HEK293 (cell line): ENCODE measurements at regions not wholly inside any gene's neighbourhood (a gene's known extent, or its start where the extent isn't known, plus 50 kb on each side); places are given as distances from the start of the nearest gene placed in this dataset.
"Not testable (repeated sequence)": the region's sequence is repeated elsewhere in the genome, so short reads cannot be mapped to it uniquely, and the experiment has no call there.

Experiments
- CTCF ChIA-PET: fragments of 350-600 bp; formaldehyde crosslinking; extraction: SDS; loops from one replicate; lab custom pipeline; 2021; ENCODE audit warnings: antibody characterized with exemption; lab: Yijun Ruan, JAX
- POLR2A ChIA-PET: fragments of 300-600 bp; formaldehyde crosslinking; extraction: SDS; loops from one replicate; lab custom pipeline; 2020; ENCODE audit warnings: antibody characterized with exemption, inconsistent platforms; lab: Yijun Ruan, JAX
- H3K27ac ChIP-seq: fragments of 200-500 bp; sonication (Bioruptor generic); 2 replicates; pipeline ENCODE4 v1.5.1; 2014; ENCODE audit warnings: low read depth, low read length, control low read depth, inconsistent platforms; ENCODE audit errors: extremely low read depth
- H3K36me3 ChIP-seq, 2 experiments: fragments of 200-500 bp in 1 of 2; sonication (Bioruptor generic) in 1 of 2; 1 replicate in 1 of 2; 2 replicates in 1 of 2; pipeline ENCODE4 v1.5.1; 2014 to 2017; ENCODE audit warnings: inconsistent platforms in 2 of 2, low read length in 2 of 2; ENCODE audit not compliant: control insufficient read depth in 2 of 2, insufficient read depth in 1 of 2
- H3K4me1 ChIP-seq: fragments of 200-500 bp; sonication (Bioruptor generic); 2 replicates; pipeline ENCODE4 v1.5.1; 2014; ENCODE audit warnings: mild to moderate bottlenecking, low read length, inconsistent platforms; ENCODE audit not compliant: control insufficient read depth, insufficient read depth
- H3K4me3 ChIP-seq: 2 replicates; pipeline ENCODE4 v1.5.1; 2011; ENCODE audit warnings: low read depth, mild to moderate bottlenecking, control low read depth, low read length, moderate library complexity
- H3K9me3 ChIP-seq: fragments of 200-500 bp; sonication (Bioruptor generic); 2 replicates; pipeline ENCODE4 v1.5.1; 2014; ENCODE audit warnings: low read depth, low read length, inconsistent platforms; ENCODE audit not compliant: control insufficient read depth, insufficient read depth
- IKZF3 ChIP-seq: fragments of 450-650 bp; IDR thresholded peaks from 2 replicates; pipeline ENCODE4 v1.5.0; 2018; ENCODE audit warnings: missing biosample characterization, mild to moderate bottlenecking, missing genetic modification characterization, moderate library complexity
- SP7 ChIP-seq: fragments of 450-650 bp; formaldehyde crosslinking; IDR thresholded peaks from 2 replicates; pipeline ENCODE4 v1.5.1; 2016; ENCODE audit warnings: missing biosample characterization, missing genetic modification characterization
- TRIM28 ChIP-seq: IDR thresholded peaks from 2 replicates; pipeline ENCODE4 v1.6.1; 2011; ENCODE audit warnings: low read length, control low read depth, borderline replicate concordance
- ZBTB8A ChIP-seq: fragments of 450-650 bp; formaldehyde crosslinking; IDR thresholded peaks from 2 replicates; pipeline ENCODE4 v1.5.1; 2016; ENCODE audit warnings: missing biosample characterization, missing genetic modification characterization
- ZNF121 ChIP-seq: fragments of 450-650 bp; formaldehyde crosslinking; IDR thresholded peaks from 2 replicates; pipeline ENCODE4 v1.5.1; 2016; ENCODE audit warnings: missing biosample characterization, missing genetic modification characterization
- ZNF140 ChIP-seq: fragments of 450-650 bp; formaldehyde crosslinking; IDR thresholded peaks from 2 replicates; pipeline ENCODE4 v1.5.1; 2016; ENCODE audit warnings: missing biosample characterization, missing genetic modification characterization
- ZNF174 ChIP-seq: fragments of 450-650 bp; formaldehyde crosslinking; IDR thresholded peaks from 2 replicates; pipeline ENCODE4 v1.5.0; 2017; ENCODE audit warnings: missing biosample characterization, mild to moderate bottlenecking, missing genetic modification characterization
- ZNF24 ChIP-seq: fragments of 450-650 bp; formaldehyde crosslinking; IDR thresholded peaks from 2 replicates; pipeline ENCODE4 v1.5.1; 2016; ENCODE audit warnings: missing biosample characterization, missing genetic modification characterization
- ZNF302 ChIP-seq: fragments of 450-650 bp; formaldehyde crosslinking; IDR thresholded peaks from 2 replicates; pipeline ENCODE4 v1.5.1; 2016; ENCODE audit warnings: missing biosample characterization, missing genetic modification characterization, low read depth
- ZNF433 ChIP-seq: fragments of 450-650 bp; formaldehyde crosslinking; IDR thresholded peaks from 2 replicates; pipeline ENCODE4 v1.5.1; 2016; ENCODE audit warnings: missing biosample characterization, missing genetic modification characterization, low read depth
- ZNF510 ChIP-seq: fragments of 450-650 bp; formaldehyde crosslinking; IDR thresholded peaks from 2 replicates; pipeline ENCODE4 v1.5.1; 2018; ENCODE audit warnings: mild to moderate bottlenecking, missing genetic modification characterization, missing biosample characterization; ENCODE audit not compliant: insufficient replicate concordance
- ZNF555 ChIP-seq: fragments of 450-650 bp; formaldehyde crosslinking; conservative IDR thresholded peaks from 2 replicates; pipeline ENCODE4 v1.5.1; 2017; ENCODE audit warnings: missing biosample characterization, mild to moderate bottlenecking, missing genetic modification characterization, inconsistent platforms
- ZNF558 ChIP-seq: fragments of 450-650 bp; formaldehyde crosslinking; IDR thresholded peaks from 2 replicates; pipeline ENCODE4 v1.5.1; 2016; ENCODE audit warnings: missing biosample characterization, missing genetic modification characterization
- ZNF624 ChIP-seq: fragments of 450-650 bp; formaldehyde crosslinking; IDR thresholded peaks from 2 replicates; pipeline ENCODE4 v1.5.1; 2017; ENCODE audit warnings: missing biosample characterization, missing genetic modification characterization
- ZNF670 ChIP-seq: fragments of 450-650 bp; formaldehyde crosslinking; IDR thresholded peaks from 2 replicates; pipeline ENCODE4 v1.5.1; 2016; ENCODE audit warnings: missing biosample characterization, missing genetic modification characterization, low read depth
- ZNF677 ChIP-seq: fragments of 450-650 bp; IDR thresholded peaks from 2 replicates; pipeline ENCODE4 v1.5.0; 2018; ENCODE audit warnings: missing biosample characterization, mild to moderate bottlenecking, missing genetic modification characterization, moderate library complexity
- ZNF837 ChIP-seq: fragments of 450-650 bp; formaldehyde crosslinking; IDR thresholded peaks from 2 replicates; pipeline ENCODE4 v1.5.1; 2016; ENCODE audit warnings: missing biosample characterization, missing genetic modification characterization
- TF ChIP-seq, protein P1 (sequence below): fragments of 450-650 bp; formaldehyde crosslinking; IDR thresholded peaks from 2 replicates; pipeline ENCODE4 v1.5.1; 2017; ENCODE audit warnings: missing biosample characterization, missing genetic modification characterization
- TF ChIP-seq, protein P2 (sequence below): fragments of 450-650 bp; formaldehyde crosslinking; IDR thresholded peaks from 2 replicates; pipeline ENCODE4 v1.5.1; 2016; ENCODE audit warnings: missing biosample characterization, missing genetic modification characterization, borderline replicate concordance
- TF ChIP-seq, protein P3 (sequence below): fragments of 450-650 bp; formaldehyde crosslinking; IDR thresholded peaks from 2 replicates; pipeline ENCODE4 v1.5.1; 2016; ENCODE audit warnings: missing biosample characterization, missing genetic modification characterization, borderline replicate concordance
- TF ChIP-seq, protein P4 (sequence below): fragments of 450-650 bp; formaldehyde crosslinking; conservative IDR thresholded peaks from 2 replicates; pipeline ENCODE4 v1.5.1; 2016; ENCODE audit warnings: low read depth, missing biosample characterization, missing genetic modification characterization
- TF ChIP-seq, protein P5 (sequence below): fragments of 450-650 bp; formaldehyde crosslinking; IDR thresholded peaks from 2 replicates; pipeline ENCODE4 v1.5.1; 2016; ENCODE audit warnings: missing biosample characterization, missing genetic modification characterization, low read depth

DNA sequence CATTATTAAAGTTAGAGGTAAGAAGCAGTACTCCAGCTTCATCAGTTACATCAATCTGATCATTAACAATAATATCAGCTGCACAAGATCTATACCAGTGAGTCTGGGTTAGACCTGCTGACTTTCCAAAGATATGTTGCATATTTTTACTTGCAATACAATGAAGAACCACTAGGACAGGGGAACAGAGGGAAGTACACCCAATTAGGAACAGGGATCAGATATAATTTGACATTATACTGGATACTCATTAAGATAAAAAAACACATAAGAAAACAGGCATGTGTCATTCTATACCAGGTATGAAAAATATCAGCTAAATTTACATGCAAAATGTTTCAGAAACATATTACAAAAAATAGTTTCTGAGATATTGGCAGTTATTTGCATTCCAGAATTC is 995.1 kb upstream of the DDX18 start (continued):
- TF ChIP-seq ZNF624 (tag by site-specific recombination) (no peak), ZBTB8A (tag by site-specific recombination) (no peak), ZNF677 (tag by site-specific recombination) (no peak), SP7 (no peak), TRIM28 (no peak), ZNF302 (tag by site-specific recombination) (no peak)
- TF ChIP-seq, protein P1, sequence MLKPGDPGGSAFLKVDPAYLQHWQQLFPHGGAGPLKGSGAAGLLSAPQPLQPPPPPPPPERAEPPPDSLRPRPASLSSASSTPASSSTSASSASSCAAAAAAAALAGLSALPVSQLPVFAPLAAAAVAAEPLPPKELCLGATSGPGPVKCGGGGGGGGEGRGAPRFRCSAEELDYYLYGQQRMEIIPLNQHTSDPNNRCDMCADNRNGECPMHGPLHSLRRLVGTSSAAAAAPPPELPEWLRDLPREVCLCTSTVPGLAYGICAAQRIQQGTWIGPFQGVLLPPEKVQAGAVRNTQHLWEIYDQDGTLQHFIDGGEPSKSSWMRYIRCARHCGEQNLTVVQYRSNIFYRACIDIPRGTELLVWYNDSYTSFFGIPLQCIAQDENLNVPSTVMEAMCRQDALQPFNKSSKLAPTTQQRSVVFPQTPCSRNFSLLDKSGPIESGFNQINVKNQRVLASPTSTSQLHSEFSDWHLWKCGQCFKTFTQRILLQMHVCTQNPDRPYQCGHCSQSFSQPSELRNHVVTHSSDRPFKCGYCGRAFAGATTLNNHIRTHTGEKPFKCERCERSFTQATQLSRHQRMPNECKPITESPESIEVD, result no peak
- TF ChIP-seq, protein P2, sequence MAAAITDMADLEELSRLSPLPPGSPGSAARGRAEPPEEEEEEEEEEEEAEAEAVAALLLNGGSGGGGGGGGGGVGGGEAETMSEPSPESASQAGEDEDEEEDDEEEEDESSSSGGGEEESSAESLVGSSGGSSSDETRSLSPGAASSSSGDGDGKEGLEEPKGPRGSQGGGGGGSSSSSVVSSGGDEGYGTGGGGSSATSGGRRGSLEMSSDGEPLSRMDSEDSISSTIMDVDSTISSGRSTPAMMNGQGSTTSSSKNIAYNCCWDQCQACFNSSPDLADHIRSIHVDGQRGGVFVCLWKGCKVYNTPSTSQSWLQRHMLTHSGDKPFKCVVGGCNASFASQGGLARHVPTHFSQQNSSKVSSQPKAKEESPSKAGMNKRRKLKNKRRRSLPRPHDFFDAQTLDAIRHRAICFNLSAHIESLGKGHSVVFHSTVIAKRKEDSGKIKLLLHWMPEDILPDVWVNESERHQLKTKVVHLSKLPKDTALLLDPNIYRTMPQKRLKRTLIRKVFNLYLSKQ (tag by site-specific recombination), result no peak
- TF ChIP-seq, protein P3, sequence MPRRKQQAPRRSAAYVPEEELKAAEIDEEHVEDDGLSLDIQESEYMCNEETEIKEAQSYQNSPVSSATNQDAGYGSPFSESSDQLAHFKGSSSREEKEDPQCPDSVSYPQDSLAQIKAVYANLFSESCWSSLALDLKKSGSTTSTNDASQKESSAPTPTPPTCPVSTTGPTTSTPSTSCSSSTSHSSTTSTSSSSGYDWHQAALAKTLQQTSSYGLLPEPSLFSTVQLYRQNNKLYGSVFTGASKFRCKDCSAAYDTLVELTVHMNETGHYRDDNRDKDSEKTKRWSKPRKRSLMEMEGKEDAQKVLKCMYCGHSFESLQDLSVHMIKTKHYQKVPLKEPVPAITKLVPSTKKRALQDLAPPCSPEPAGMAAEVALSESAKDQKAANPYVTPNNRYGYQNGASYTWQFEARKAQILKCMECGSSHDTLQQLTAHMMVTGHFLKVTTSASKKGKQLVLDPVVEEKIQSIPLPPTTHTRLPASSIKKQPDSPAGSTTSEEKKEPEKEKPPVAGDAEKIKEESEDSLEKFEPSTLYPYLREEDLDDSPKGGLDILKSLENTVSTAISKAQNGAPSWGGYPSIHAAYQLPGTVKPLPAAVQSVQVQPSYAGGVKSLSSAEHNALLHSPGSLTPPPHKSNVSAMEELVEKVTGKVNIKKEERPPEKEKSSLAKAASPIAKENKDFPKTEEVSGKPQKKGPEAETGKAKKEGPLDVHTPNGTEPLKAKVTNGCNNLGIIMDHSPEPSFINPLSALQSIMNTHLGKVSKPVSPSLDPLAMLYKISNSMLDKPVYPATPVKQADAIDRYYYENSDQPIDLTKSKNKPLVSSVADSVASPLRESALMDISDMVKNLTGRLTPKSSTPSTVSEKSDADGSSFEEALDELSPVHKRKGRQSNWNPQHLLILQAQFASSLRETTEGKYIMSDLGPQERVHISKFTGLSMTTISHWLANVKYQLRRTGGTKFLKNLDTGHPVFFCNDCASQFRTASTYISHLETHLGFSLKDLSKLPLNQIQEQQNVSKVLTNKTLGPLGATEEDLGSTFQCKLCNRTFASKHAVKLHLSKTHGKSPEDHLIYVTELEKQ (tag by site-specific recombination), result no peak

DNA sequence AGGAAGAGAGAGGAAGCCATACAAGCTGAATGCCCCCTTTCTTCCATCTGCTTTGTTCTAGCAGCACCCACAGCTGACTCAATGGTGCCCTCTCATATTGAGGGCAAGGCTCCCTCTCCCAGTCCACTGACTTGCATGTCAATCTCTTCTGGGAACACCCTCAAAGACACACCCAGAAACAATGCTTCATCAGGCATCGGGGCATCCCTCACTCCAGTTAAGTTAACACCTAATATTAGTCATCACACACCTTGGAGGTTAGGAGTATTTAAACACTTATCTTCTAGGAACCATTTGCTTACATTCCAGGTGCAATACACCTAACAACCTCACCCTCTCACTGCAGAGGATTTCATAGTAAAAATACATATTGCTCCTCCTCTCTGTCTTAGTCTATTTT is 993.5 kb upstream of the DDX18 start:
- Histone ChIP-seq H3K27ac (no peak overlapping the region), H3K4me3 (no peak overlapping the region), H3K9me3 (no peaks in the 10 kb centered on the region), H3K4me1 (no peaks in the 10 kb centered on the region), H3K36me3 (no peaks in the 10 kb centered on the region)
- CTCF ChIA-PET, result no interaction called here
- POLR2A ChIA-PET, result no interaction called here
- TF ChIP-seq ZNF558 (no peak), ZNF510 (no peak), ZNF837 (tag by site-specific recombination) (no peak), IKZF3 (no peak), ZNF433 (no peak), ZNF24 (tag by site-specific recombination) (no peak), ZNF555 (tag by site-specific recombination) (no peak), ZNF140 (no peak), ZNF174 (tag by site-specific recombination) (no peak), ZNF121 (no peak), ZNF670 (tag by site-specific recombination) (no peak)
- TF ChIP-seq, protein P4, sequence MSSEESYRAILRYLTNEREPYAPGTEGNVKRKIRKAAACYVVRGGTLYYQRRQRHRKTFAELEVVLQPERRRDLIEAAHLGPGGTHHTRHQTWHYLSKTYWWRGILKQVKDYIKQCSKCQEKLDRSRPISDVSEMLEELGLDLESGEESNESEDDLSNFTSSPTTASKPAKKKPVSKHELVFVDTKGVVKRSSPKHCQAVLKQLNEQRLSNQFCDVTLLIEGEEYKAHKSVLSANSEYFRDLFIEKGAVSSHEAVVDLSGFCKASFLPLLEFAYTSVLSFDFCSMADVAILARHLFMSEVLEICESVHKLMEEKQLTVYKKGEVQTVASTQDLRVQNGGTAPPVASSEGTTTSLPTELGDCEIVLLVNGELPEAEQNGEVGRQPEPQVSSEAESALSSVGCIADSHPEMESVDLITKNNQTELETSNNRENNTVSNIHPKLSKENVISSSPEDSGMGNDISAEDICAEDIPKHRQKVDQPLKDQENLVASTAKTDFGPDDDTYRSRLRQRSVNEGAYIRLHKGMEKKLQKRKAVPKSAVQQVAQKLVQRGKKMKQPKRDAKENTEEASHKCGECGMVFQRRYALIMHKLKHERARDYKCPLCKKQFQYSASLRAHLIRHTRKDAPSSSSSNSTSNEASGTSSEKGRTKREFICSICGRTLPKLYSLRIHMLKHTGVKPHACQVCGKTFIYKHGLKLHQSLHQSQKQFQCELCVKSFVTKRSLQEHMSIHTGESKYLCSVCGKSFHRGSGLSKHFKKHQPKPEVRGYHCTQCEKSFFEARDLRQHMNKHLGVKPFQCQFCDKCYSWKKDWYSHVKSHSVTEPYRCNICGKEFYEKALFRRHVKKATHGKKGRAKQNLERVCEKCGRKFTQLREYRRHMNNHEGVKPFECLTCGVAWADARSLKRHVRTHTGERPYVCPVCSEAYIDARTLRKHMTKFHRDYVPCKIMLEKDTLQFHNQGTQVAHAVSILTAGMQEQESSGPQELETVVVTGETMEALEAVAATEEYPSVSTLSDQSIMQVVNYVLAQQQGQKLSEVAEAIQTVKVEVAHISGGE (tag by site-specific recombination), result no peak
- TF ChIP-seq, protein P5, sequence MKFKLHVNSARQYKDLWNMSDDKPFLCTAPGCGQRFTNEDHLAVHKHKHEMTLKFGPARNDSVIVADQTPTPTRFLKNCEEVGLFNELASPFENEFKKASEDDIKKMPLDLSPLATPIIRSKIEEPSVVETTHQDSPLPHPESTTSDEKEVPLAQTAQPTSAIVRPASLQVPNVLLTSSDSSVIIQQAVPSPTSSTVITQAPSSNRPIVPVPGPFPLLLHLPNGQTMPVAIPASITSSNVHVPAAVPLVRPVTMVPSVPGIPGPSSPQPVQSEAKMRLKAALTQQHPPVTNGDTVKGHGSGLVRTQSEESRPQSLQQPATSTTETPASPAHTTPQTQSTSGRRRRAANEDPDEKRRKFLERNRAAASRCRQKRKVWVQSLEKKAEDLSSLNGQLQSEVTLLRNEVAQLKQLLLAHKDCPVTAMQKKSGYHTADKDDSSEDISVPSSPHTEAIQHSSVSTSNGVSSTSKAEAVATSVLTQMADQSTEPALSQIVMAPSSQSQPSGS (tag by site-specific recombination), result no peak

DNA sequence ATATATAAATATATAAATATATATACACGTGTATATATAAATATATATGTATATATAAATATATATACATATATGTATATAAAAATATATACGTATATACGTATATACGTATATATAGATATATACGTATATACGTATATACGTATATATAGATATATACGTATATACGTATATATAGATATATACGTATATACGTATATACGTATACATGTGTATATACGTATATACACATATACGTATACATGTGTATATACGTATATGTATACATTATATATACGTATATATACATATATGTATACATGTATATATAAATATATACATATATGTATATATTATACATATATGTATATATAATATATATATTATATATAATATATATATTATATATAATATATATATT is 984.9 kb upstream of the DDX18 start:
- POLR2A ChIA-PET, CTCF ChIA-PET: not testable (repeated sequence)

More for the DNA sequence above, 984.9 kb upstream of the DDX18 start:
- not testable (repeated sequence) for H3K9me3 ChIP-seq, H3K4me3 ChIP-seq, H3K27ac ChIP-seq, H3K4me1 ChIP-seq, H3K36me3 ChIP-seq
